Fibroblast of the aortic adventitia (primary cell): ENCODE measurements at regions not wholly inside any gene's neighbourhood (a gene's known extent, or its start where the extent isn't known, plus 50 kb on each side); places are given as distances from the start of the nearest gene placed in this dataset.
"Not testable (repeated sequence)": the region's sequence is repeated elsewhere in the genome, so short reads cannot be mapped to it uniquely, and the experiment has no call there.

ENCODE experiments used
- DNase-seq: peaks from one replicate; pipeline ENCODE4 v3.0.0-alpha.2; 2010; ENCODE audit warnings: low read depth
- H3K4me3 ChIP-seq: 2 replicates; pipeline ENCODE4 v1.5.1; 2011; ENCODE audit warnings: low read depth, mild to moderate bottlenecking, control low read depth, low read length, moderate library complexity
- TF ChIP-seq, protein P1 (sequence below): IDR thresholded peaks from 2 replicates; pipeline ENCODE4 v1.5.1; 2011; ENCODE audit warnings: mild to moderate bottlenecking, low read length, control low read depth, inconsistent platforms; ENCODE audit not compliant: insufficient read depth

DNA sequence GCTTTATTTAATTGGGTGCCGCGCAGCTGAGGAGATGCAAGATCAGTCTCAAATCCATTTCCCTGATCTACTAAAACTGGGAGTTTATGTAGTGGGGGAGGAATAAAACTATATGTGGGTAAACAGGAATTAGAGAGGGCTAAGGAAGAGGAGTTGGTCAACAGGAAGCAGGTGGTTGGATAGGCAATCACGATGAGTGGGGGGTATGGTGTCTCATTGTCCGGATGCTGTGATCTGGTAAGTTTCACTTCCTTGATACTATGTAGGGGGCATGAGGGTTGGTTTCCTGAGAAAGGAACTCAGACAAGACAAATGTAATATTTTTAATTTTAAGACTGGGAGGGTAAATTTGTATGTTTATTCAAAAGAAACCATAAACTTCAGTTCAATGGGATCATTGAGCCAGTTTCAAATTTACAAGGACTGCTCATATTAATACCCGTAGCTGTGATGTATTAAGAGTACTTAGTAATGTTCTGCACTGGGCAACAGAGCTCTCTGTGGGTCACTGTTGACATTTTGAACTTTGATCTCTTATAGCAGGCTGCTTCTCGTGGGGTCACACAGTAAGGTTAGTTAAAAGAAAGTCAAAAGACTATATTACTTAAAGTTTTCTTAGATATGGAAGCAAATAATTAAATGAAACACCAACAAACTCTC is 786.2 kb upstream of the FBXO33 start:
- TF ChIP-seq, protein P1, sequence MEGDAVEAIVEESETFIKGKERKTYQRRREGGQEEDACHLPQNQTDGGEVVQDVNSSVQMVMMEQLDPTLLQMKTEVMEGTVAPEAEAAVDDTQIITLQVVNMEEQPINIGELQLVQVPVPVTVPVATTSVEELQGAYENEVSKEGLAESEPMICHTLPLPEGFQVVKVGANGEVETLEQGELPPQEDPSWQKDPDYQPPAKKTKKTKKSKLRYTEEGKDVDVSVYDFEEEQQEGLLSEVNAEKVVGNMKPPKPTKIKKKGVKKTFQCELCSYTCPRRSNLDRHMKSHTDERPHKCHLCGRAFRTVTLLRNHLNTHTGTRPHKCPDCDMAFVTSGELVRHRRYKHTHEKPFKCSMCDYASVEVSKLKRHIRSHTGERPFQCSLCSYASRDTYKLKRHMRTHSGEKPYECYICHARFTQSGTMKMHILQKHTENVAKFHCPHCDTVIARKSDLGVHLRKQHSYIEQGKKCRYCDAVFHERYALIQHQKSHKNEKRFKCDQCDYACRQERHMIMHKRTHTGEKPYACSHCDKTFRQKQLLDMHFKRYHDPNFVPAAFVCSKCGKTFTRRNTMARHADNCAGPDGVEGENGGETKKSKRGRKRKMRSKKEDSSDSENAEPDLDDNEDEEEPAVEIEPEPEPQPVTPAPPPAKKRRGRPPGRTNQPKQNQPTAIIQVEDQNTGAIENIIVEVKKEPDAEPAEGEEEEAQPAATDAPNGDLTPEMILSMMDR, result no peak
- DNase-seq, result no peak

DNA sequence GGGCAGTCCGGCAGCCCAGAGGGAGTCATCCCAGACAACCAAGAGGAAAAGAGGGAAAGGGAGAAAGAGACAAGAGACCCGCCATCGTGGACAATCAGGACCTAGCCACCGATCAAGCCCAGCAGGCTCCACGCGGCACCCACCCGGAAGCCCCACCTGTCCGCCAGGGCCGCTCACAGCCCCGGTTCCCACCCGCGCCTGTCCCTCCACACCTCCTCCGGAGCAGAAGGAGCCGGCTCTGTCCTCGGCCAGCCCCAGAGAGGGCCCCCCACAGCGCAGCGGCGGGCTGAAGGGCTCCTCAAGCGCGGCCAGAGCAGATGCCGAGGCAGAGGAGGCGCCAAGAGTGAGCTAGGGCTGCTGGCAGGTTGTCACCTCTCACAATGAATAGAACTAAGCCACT is 784.7 kb upstream of the FBXO33 start:
- H3K4me3 ChIP-seq, result no peak overlapping the region
- no peak for DNase-seq
- TF ChIP-seq, protein P1, result no peak

More for the DNA sequence above, 786.2 kb upstream of the FBXO33 start:
- H3K4me3 ChIP-seq, result no peak overlapping the region

DNA sequence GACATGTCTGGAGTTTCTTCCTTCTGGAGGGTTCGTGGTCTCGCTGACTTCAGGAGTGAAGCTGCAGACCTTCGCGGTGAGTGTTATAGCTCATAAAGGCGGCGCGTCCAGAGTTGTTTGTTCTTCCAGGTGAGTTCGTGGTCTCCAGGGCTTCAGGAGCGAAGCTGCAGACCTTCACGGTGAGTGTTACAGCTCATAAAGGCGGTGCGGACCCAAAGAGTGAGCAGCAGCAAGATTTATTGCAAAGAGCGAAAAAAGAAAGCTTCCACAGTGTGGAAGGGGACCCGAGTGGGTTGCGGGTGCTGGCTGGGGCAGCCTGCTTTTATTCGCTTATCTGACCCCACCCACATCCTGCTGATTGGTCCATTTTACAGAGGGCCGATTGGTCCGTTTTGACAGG is 784.2 kb upstream of the FBXO33 start:
- not testable (repeated sequence) for H3K4me3 ChIP-seq, DNase-seq

DNA sequence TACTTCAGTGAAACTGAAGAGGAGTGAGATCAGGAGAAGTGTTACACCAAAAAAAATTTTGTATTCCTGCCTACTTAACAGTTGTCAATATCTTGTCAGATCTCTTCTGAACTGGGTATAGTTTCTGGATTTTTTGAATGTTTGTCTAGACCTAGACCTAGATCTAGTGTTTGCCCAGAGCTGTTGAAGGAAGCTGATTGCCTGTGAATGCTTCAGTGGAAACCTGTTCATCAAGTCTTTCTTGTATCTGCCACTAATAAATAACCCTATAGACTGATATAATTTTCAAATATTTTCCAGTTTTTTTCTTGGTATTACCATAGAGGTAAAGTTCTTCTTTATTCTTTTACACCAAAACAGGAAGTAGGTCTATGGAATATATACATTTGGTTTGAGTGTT is 781.5 kb upstream of the FBXO33 start:
- no peak for DNase-seq
- H3K4me3 ChIP-seq, result no peak overlapping the region
- TF ChIP-seq, protein P1, result no peak

DNA sequence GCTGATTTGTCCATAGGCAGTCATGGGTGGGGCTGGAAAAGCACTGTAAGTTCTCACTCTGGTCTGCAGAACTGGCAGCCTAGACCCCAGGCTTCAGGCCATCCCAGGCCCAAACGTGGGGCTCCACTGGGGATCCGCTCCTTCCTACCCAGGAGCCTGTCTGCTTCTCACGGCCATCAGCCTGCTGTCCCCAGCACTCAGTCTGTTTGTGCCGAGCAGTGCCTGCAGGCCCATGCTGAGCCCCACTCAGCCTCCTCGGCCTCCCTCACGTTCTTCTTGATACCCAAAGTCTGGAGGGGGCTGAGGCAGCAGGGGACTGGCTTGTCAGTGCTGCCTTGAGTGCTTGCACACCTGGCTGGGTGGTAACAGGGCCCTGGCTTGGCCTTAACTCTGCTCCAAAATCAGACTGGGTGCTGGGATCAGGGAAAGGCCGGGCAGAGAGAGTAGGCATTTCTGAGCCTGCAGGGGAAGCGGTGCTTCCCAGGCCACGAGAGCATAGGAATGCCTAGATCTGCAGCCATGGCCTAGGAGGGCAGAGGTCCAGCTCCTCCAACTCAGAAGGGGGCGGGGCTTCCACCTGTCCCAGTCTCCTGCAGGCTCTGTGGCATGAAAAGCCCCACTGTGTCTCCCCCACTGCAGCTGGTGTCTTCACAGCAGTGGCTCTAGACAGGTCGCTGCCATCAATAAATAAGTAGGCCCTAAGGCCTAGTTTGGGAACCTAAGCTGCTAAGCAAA is 772.4 kb upstream of the FBXO33 start:
- no peak for DNase-seq
- no peak overlapping the region for H3K4me3 ChIP-seq
- TF ChIP-seq, protein P1, result no peak

DNA sequence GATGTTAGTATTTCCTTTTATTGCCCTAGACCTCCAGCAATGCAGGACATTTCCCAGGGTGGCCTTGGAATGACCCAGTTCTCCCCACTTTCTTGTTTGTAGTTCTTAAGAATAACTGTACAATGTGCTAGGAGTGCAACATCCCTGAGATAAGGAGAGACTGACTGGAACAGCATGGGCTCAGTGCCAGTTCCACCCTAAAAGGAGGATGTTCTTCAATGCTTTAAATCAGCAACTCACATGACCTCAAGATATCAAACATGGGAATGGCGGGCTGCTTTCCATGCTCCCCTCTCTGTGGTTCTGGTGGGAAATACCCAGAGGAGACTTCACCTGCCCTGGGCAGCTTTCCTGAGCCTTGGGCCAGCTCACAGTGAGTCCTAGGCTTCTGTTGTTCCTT is 766.9 kb upstream of the FBXO33 start:
- TF ChIP-seq, protein P1, result no peak
- no peak overlapping the region for H3K4me3 ChIP-seq
- DNase-seq, result no peak

DNA sequence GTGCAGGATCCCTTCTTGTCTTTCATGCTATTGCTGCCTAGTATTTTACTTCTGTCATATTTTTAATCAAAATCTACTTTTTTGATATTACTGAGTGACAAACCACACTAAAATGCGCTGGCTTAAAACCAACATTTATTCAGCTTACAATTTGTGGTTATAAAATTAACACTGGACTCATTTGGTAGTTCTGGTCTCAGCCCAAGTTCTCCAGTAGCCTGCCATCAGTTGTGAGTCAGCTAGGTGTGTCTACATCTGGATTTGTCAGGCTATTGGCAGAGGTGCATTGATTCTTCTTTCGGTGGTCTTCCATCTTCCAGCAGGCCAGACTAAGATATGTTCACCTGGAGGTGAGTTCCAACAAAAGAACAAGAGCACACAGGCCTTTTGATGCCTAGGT is 765.1 kb upstream of the FBXO33 start:
- DNase-seq, result no peak
- TF ChIP-seq, protein P1, result no peak
- no peak overlapping the region for H3K4me3 ChIP-seq
